Glomerular visceral epithelial cell (primary cell): ENCODE measurements at regions not wholly inside any gene's neighbourhood (a gene's known extent, or its start where the extent isn't known, plus 50 kb on each side); places are given as distances from the start of the nearest gene placed in this dataset.

Experiments
- DNase-seq: peaks from one replicate; pipeline ENCODE4 v3.0.0-alpha.2; 2016; ENCODE audit errors: extremely low spot score

GRCh38 chrX:8319359-8319758 lies 145.3 kb upstream of the VCX3B start:
- no peak for DNase-seq

GRCh38 chrX:8323356-8323755 lies 141.3 kb upstream of the VCX3B start:
- DNase-seq: no peak

- peak; percentile 12 for DNase-seq
Observed at GRCh38 chrX:8341814-8342590, 122.6 kb upstream of the VCX3B start.

- peak; percentile 45 for DNase-seq
Observed at GRCh38 chrX:8345473-8345872, 119.2 kb upstream of the VCX3B start.

GRCh38 chrX:8346060-8346459 lies 118.6 kb upstream of the VCX3B start:
- no peak for DNase-seq

- DNase-seq: no peak
Observed at GRCh38 chrX:8346892-8347291, 117.7 kb upstream of the VCX3B start.

- no peak for DNase-seq
Observed at GRCh38 chrX:8349816-8350544, 114.7 kb upstream of the VCX3B start.

- no peak for DNase-seq
Observed at GRCh38 chrX:8358302-8358701, 106.3 kb upstream of the VCX3B start.

- peak; percentile 6 for DNase-seq
Observed at GRCh38 chrX:8364369-8365141, 100.1 kb upstream of the VCX3B start.

GRCh38 chrX:8366481-8366880 lies 98.1 kb upstream of the VCX3B start:
- no peak for DNase-seq

GRCh38 chrX:8374041-8374825 lies 90.4 kb upstream of the VCX3B start:
- peak; percentile 16 for DNase-seq

- DNase-seq: no peak
Observed at GRCh38 chrX:8377041-8377440, 87.6 kb upstream of the VCX3B start.

- no peak for DNase-seq
Observed at GRCh38 chrX:8390771-8391170, 73.9 kb upstream of the VCX3B start.

- no peak for DNase-seq
Observed at GRCh38 chrX:8403988-8404387, 60.6 kb upstream of the VCX3B start.

GRCh38 chrX:8404471-8404870 lies 60.2 kb upstream of the VCX3B start:
- peak; percentile 5 for DNase-seq

- DNase-seq: no peak
Observed at GRCh38 chrX:8404926-8405325, 59.7 kb upstream of the VCX3B start.

GRCh38 chrX:8405631-8406030 lies 59.0 kb upstream of the VCX3B start:
- DNase-seq: peak; percentile 0

GRCh38 chrX:8413279-8413678 lies 51.4 kb upstream of the VCX3B start:
- no peak for DNase-seq
